ENCODE measurements at regions not wholly inside any gene's neighbourhood (a gene's known extent, or its start where the extent isn't known, plus 50 kb on each side); places are given as distances from the start of the nearest gene placed in this dataset.

DNA sequence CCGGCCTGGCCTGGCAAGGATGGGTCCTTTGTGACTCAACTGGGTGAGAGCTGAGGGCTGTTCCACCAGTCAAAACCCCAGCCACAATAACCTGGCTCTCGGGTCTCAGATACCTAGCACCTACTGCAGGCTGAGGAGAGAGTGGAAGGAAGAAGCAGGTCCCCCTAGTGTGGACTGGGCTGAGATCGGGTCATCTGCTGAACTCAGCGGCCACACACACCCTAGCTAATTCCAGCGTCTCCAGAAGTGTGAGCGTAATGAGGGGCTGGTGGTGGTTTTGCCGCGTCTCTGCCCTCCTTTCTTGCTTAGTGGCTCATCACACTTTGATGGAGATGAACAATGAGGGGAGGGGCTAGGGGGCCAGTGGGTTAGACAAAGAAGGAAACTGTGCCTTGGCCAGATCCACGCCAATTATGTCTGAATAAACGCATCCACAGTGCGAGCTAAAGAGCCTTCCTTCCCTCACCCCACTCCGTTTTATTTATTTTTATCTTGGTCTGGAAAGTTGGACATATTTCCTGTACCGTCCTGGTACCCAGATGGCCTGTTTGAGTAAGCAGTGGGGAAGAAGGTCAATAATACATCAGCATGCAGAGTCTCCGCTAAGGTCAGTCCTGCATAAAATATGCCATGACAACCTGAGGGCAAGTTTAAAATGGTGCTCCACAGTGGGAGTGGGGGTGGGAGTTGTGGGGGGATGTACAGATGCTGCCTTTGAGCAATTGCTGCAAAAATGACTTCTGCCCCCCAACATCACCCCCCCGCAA lies 370.0 kb downstream of the WDR72 start:
- TF ChIP-seq, protein P1, sequence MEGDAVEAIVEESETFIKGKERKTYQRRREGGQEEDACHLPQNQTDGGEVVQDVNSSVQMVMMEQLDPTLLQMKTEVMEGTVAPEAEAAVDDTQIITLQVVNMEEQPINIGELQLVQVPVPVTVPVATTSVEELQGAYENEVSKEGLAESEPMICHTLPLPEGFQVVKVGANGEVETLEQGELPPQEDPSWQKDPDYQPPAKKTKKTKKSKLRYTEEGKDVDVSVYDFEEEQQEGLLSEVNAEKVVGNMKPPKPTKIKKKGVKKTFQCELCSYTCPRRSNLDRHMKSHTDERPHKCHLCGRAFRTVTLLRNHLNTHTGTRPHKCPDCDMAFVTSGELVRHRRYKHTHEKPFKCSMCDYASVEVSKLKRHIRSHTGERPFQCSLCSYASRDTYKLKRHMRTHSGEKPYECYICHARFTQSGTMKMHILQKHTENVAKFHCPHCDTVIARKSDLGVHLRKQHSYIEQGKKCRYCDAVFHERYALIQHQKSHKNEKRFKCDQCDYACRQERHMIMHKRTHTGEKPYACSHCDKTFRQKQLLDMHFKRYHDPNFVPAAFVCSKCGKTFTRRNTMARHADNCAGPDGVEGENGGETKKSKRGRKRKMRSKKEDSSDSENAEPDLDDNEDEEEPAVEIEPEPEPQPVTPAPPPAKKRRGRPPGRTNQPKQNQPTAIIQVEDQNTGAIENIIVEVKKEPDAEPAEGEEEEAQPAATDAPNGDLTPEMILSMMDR (IDR thresholded peaks at IDR 0.05) = no peak
- no peak for TF ChIP-seq EZH2 (IDR thresholded peaks at IDR 0.05; ENCODE audit: borderline replicate concordance, insufficient read depth, low read depth, low read length, poor library complexity, severe bottlenecking)

All from B cell (primary cell).